A549 (cell line): ENCODE measurements at regions not wholly inside any gene's neighbourhood (a gene's known extent, or its start where the extent isn't known, plus 50 kb on each side); places are given as distances from the start of the nearest gene placed in this dataset.
"Not testable (repeated sequence)": the region's sequence is repeated elsewhere in the genome, so short reads cannot be mapped to it uniquely, and the experiment has no call there.

Experiments used
- ATAC-seq, 2 experiments: fragments of 200-7000 bp in 1 of 2; fragments of >200 bp in 1 of 2; cut with Nextera tagmentation in 1 of 2; cut with Tn5 transposase in 1 of 2; 3 replicates each; pipeline versions ENCODE4 v1.8.0 to v1.9.1; 2018 to 2020; ENCODE audit warnings: mild to moderate bottlenecking in 1 of 2, moderate library complexity in 1 of 2
- CTCF ChIA-PET: fragments of 300-600 bp; sonication (Branson Sonifier 250); formaldehyde crosslinking; extraction: SDS; loops from one replicate; lab custom pipeline; 2021; ENCODE audit warnings: antibody characterized with exemption, inconsistent platforms; lab: Yijun Ruan, JAX
- POLR2A ChIA-PET: fragments of 350-600 bp; formaldehyde crosslinking; extraction: SDS; loops from one replicate; lab custom pipeline; 2021; ENCODE audit warnings: antibody characterized with exemption, inconsistent platforms; lab: Yijun Ruan, JAX
- DNase-seq, 2 experiments: peaks; one replicate each; pipeline versions ENCODE4 v3.0.0 to v3.0.0-alpha.2; 2011 to 2016; ENCODE audit warnings: low read depth in 1 of 2, low spot score in 1 of 2
- FAIRE-seq: peaks from 2 replicates; lab custom pipeline; 2011; peaks lifted over from hg19 to GRCh38; lab: Jason Lieb, UNC
- H3K27ac ChIP-seq, 2 experiments: fragments of >200 bp; sonication (Bioruptor Twin); formaldehyde crosslinking; 3 replicates each; pipeline ENCODE4 v1.5.1; 2016 to 2017
- H3K4me1 ChIP-seq: fragments of >200 bp; sonication (Bioruptor Twin); formaldehyde crosslinking; 3 replicates; pipeline ENCODE4 v1.6.1; 2016
- H3K4me2 ChIP-seq: fragments of >200 bp; sonication (Bioruptor Twin); formaldehyde crosslinking; 3 replicates; pipeline ENCODE4 v1.6.1; 2016
- H3K4me3 ChIP-seq: fragments of >200 bp; sonication (Bioruptor Twin); formaldehyde crosslinking; 3 replicates; pipeline ENCODE4 v1.5.1; 2016
- H3K9me3 ChIP-seq: fragments of >200 bp; sonication (Bioruptor Twin); formaldehyde crosslinking; 3 replicates; pipeline ENCODE4 v1.6.1; 2016
- BHLHE40 ChIP-seq: IDR thresholded peaks from 2 replicates; pipeline ENCODE4 v1.6.1; 2012; ENCODE audit warnings: low read depth, low read length, inconsistent platforms
- CBX8 ChIP-seq: fragments of 200-600 bp; sonication (generic); IDR thresholded peaks from 2 replicates; pipeline ENCODE4 v1.6.1; 2016
- CHD2 ChIP-seq: fragments of 150-350 bp; IDR thresholded peaks from 2 replicates; pipeline ENCODE4 v1.6.1; 2014; ENCODE audit warnings: low read length; ENCODE audit not compliant: partially characterized antibody
- CHD4 ChIP-seq: fragments of 200-600 bp; sonication (generic); IDR thresholded peaks from 2 replicates; pipeline ENCODE4 v1.6.1; 2016; ENCODE audit warnings: antibody characterized with exemption, mild to moderate bottlenecking, borderline replicate concordance
- CTCF ChIP-seq: fragments of >200 bp; sonication (Bioruptor Twin); formaldehyde crosslinking; IDR thresholded peaks from 3 replicates; pipeline ENCODE4 v1.5.1; 2016
- EHF ChIP-seq: fragments of 250-450 bp; sonication (Bioruptor Pico); IDR thresholded peaks from 2 replicates; pipeline ENCODE4 v1.5.0; 2020; ENCODE audit warnings: mild to moderate bottlenecking
- EHMT2 ChIP-seq: fragments of 200-600 bp; sonication (generic); IDR thresholded peaks from 2 replicates; pipeline ENCODE4 v1.6.1; 2016; ENCODE audit warnings: antibody characterized with exemption, low read depth, mild to moderate bottlenecking, moderate library complexity
- FOSB ChIP-seq: fragments of 250-450 bp; sonication (Bioruptor Pico); IDR thresholded peaks from 2 replicates; pipeline ENCODE4 v1.5.0; 2020; ENCODE audit warnings: mild to moderate bottlenecking, moderate library complexity
- HDAC2 ChIP-seq: fragments of 200-600 bp; sonication (generic); IDR thresholded peaks from 2 replicates; pipeline ENCODE4 v1.6.1; 2016
- HES2 ChIP-seq: fragments of >200 bp; sonication (Bioruptor Twin); formaldehyde crosslinking; IDR thresholded peaks from 2 replicates; pipeline ENCODE4 v1.6.1; 2016
- HMGXB4 ChIP-seq: fragments of 250-450 bp; sonication (Bioruptor Pico); IDR thresholded peaks from 2 replicates; pipeline ENCODE4 v1.5.0; 2021; ENCODE audit warnings: mild to moderate bottlenecking, moderate library complexity, borderline replicate concordance
- HOXB13 ChIP-seq: fragments of 250-450 bp; sonication (Bioruptor Pico); IDR thresholded peaks from 2 replicates; pipeline ENCODE4 v1.5.0; 2020; ENCODE audit warnings: low read depth, mild to moderate bottlenecking, moderate library complexity
- HOXB5 ChIP-seq: fragments of 250-450 bp; sonication (Bioruptor Pico); IDR thresholded peaks from 2 replicates; pipeline ENCODE4 v1.5.0; 2020; ENCODE audit warnings: mild to moderate bottlenecking, moderate library complexity
- JUN ChIP-seq, 2 experiments: fragments of >200 bp; sonication (Bioruptor Twin); formaldehyde crosslinking; IDR thresholded peaks; 2 replicates in 1 of 2; 3 replicates in 1 of 2; pipeline ENCODE4 v1.6.1; 2016 to 2017
- KDM1A ChIP-seq: fragments of 200-600 bp; sonication (generic); IDR thresholded peaks from 2 replicates; pipeline ENCODE4 v1.6.1; 2016; ENCODE audit warnings: low read depth, mild to moderate bottlenecking
- KDM5A ChIP-seq: fragments of 200-600 bp; sonication (generic); IDR thresholded peaks from 2 replicates; pipeline ENCODE4 v1.6.1; 2016; ENCODE audit warnings: antibody characterized with exemption, mild to moderate bottlenecking
- MAZ ChIP-seq: fragments of 150-350 bp; IDR thresholded peaks from 2 replicates; pipeline ENCODE4 v1.6.1; 2014; ENCODE audit warnings: antibody characterized with exemption, low read depth, low read length, borderline replicate concordance
- NFE2L2 ChIP-seq: fragments of 150-350 bp; conservative IDR thresholded peaks from 2 replicates; pipeline ENCODE4 v1.6.1; 2014; ENCODE audit warnings: low read length
- NR3C1 ChIP-seq: fragments of >200 bp; sonication (Bioruptor Twin); formaldehyde crosslinking; IDR thresholded peaks from 3 replicates; pipeline ENCODE4 v1.6.1; 2017
- PHF8 ChIP-seq: fragments of 200-600 bp; sonication (generic); IDR thresholded peaks from 2 replicates; pipeline ENCODE4 v1.6.1; 2016; ENCODE audit warnings: low read depth, mild to moderate bottlenecking, antibody characterized with exemption, moderate library complexity, borderline replicate concordance
- POLR2AphosphoS2 ChIP-seq: conservative IDR thresholded peaks from 2 replicates; pipeline ENCODE4 v1.6.1; 2012; ENCODE audit warnings: low read length, improper control_type of control experiment, inconsistent platforms
- RARB ChIP-seq: fragments of 250-450 bp; sonication (Bioruptor Pico); IDR thresholded peaks from 2 replicates; pipeline ENCODE4 v1.8.0; 2021; ENCODE audit warnings: mild to moderate bottlenecking, moderate library complexity
- RFX5 ChIP-seq: fragments of 450-650 bp; IDR thresholded peaks from 2 replicates; pipeline ENCODE4 v1.7.1; 2014; ENCODE audit warnings: antibody characterized with exemption, mild to moderate bottlenecking, moderate library complexity
- SMC3 ChIP-seq: fragments of >200 bp; sonication (Bioruptor Twin); formaldehyde crosslinking; IDR thresholded peaks from 3 replicates; pipeline ENCODE4 v1.6.1; 2018; ENCODE audit warnings: inconsistent platforms
- SREBF2 ChIP-seq: fragments of 450-650 bp; IDR thresholded peaks from 2 replicates; pipeline ENCODE4 v1.6.1; 2014; ENCODE audit warnings: mild to moderate bottlenecking, moderate library complexity
- TFCP2L1 ChIP-seq: fragments of 250-450 bp; sonication (Bioruptor Pico); IDR thresholded peaks from 2 replicates; pipeline ENCODE4 v1.5.0; 2021; ENCODE audit warnings: mild to moderate bottlenecking
- ZC3H11A ChIP-seq: fragments of 450-650 bp; IDR thresholded peaks from 2 replicates; pipeline ENCODE4 v1.6.1; 2014; ENCODE audit warnings: antibody characterized with exemption, mild to moderate bottlenecking
- WGBS: methylation state at CpG from one replicate; pipeline ENCODE4 v1.1.6; 2017; ENCODE audit errors: missing lambda C conversion rate; 5-methylcytosine and 5-hydroxymethylcytosine counted together

- FAIRE-seq (no peak), ATAC-seq (no peak), DNase-seq (no peak)
- Histone ChIP-seq H3K4me3 (no peak overlapping the region), H3K9me3 (no peaks in the 10 kb centered on the region), H3K27ac (no peak overlapping the region), H3K4me1 (no peaks in the 10 kb centered on the region), H3K4me2 (no peak overlapping the region)
- ChIA-PET POLR2A (no interaction called here), CTCF (no interaction called here)
- TF ChIP-seq RFX5 = no peak
- TF ChIP-seq HMGXB4 (CRISPR knock-in tag) = no peak
- TF ChIP-seq BHLHE40 = no peak
- TF ChIP-seq TFCP2L1 (CRISPR knock-in tag) = no peak
- no peak for TF ChIP-seq PHF8
- 15% methylated on average over 2 of the region's 2 CpGs for WGBS
Measured at GRCh38 chr5:108561416-108562204, 179.7 kb upstream of the FBXL17 start.

- no peak overlapping the region for H3K27ac ChIP-seq
- TF ChIP-seq HOXB13 (CRISPR knock-in tag) = no peak
- no peak for TF ChIP-seq RFX5
- TF ChIP-seq MAZ = no peak
- TF ChIP-seq NFE2L2 = no peak
- no peak for TF ChIP-seq FOSB (CRISPR knock-in tag)
- no peak overlapping the region for H3K4me2 ChIP-seq
- no peaks in the 10 kb centered on the region for H3K4me1 ChIP-seq
- H3K9me3 ChIP-seq = no peaks in the 10 kb centered on the region
- ATAC-seq (no peak), DNase-seq (no peak), FAIRE-seq (no peak)
- CTCF ChIA-PET = no interaction called here
- whole genome bisulfite sequencing = 21% methylated on average over 1 of the region's 1 CpG
- POLR2A ChIA-PET = no interaction called here
- H3K4me3 ChIP-seq = no peak overlapping the region
Measured at GRCh38 chr5:108560581-108560980, 178.7 kb upstream of the FBXL17 start.

- no peak overlapping the region for H3K4me3 ChIP-seq
- no peak overlapping the region for H3K27ac ChIP-seq
- H3K4me2 ChIP-seq = no peak overlapping the region
- no peaks in the 10 kb centered on the region for H3K9me3 ChIP-seq
- POLR2A ChIA-PET = no interaction called here
- FAIRE-seq = no peak
- CTCF ChIA-PET = no interaction called here
- no peak for ATAC-seq
- no peak for DNase-seq
- no peak for TF ChIP-seq EHF (CRISPR knock-in tag)
- TF ChIP-seq POLR2AphosphoS2 = no peak
- TF ChIP-seq CTCF = no peak
- no peak for TF ChIP-seq HES2
- TF ChIP-seq EHMT2 = no peak
- TF ChIP-seq SMC3 = no peak
- no peak for TF ChIP-seq NR3C1
- no peak for TF ChIP-seq CHD4
- no peak for TF ChIP-seq HOXB5 (CRISPR knock-in tag)
- no peak for TF ChIP-seq RARB (CRISPR knock-in tag)
- TF ChIP-seq FOSB (CRISPR knock-in tag) = no peak
- no peak for TF ChIP-seq KDM1A
- TF ChIP-seq HOXB13 (CRISPR knock-in tag) = no peak
- no peak for TF ChIP-seq CBX8
- TF ChIP-seq SREBF2 = no peak
- TF ChIP-seq ZC3H11A = no peak
- TF ChIP-seq HDAC2 = no peak
- no peak for TF ChIP-seq CHD2
- TF ChIP-seq JUN (IDR thresholded peaks at IDR 0.05) = no peak
- no peak for TF ChIP-seq KDM5A
- 56% methylated on average over 2 of the region's 2 CpGs for WGBS
- H3K4me1 ChIP-seq = no peaks in the 10 kb centered on the region
Measured at GRCh38 chr5:108560166-108560565, 178.3 kb upstream of the FBXL17 start.

- H3K27ac ChIP-seq, POLR2A ChIA-PET, CTCF ChIA-PET, H3K4me2 ChIP-seq, ATAC-seq, H3K4me3 ChIP-seq, H3K4me1 ChIP-seq, FAIRE-seq, H3K9me3 ChIP-seq, DNase-seq: not testable (repeated sequence)
- whole genome bisulfite sequencing = no CpG with 5 or more reads among the region's 24 CpGs
Measured at GRCh38 chr5:108558840-108559239, 176.9 kb upstream of the FBXL17 start.

GRCh38 chr5:108558142-108558541 lies 176.2 kb upstream of the FBXL17 start:
- CTCF ChIA-PET, H3K27ac ChIP-seq, H3K4me3 ChIP-seq, FAIRE-seq, DNase-seq, H3K9me3 ChIP-seq, POLR2A ChIA-PET, H3K4me1 ChIP-seq, ATAC-seq, H3K4me2 ChIP-seq: not testable (repeated sequence)
- 43% methylated on average over 2 of the region's 5 CpGs for WGBS
